ENCODE measurements at regions not wholly inside any gene's neighbourhood (a gene's known extent, or its start where the extent isn't known, plus 50 kb on each side); places are given as distances from the start of the nearest gene placed in this dataset.
"Not testable (repeated sequence)": the region's sequence is repeated elsewhere in the genome, so short reads cannot be mapped to it uniquely, and the experiment has no call there.

- TF ChIP-seq CTCF (conservative IDR thresholded peaks at IDR 0.05 in 1 of 2, IDR thresholded peaks at IDR 0.05 in 1 of 2; ENCODE audit: low read depth in 1 of 2, low read length in 2 of 2); EZH2 (IDR thresholded peaks at IDR 0.05; ENCODE audit: low read length, missing control alignments): not testable (repeated sequence)
Observed at GRCh38 chr7:45289611-45290010, 132.0 kb downstream of the RAMP3 start.

Data from fibroblast of lung (primary cell).